ENCODE measurements at regions not wholly inside any gene's neighbourhood (a gene's known extent, or its start where the extent isn't known, plus 50 kb on each side); places are given as distances from the start of the nearest gene placed in this dataset.
A peak's percentile ranks its signal among the peaks of the same experiment; 100 is the strongest.

- no peaks in the 10 kb centered on the region for H3K36me3 ChIP-seq (replicated peaks in 1 of 2)
- WGBS, 4 donors = 58 to 67% (median 61%) methylated on average over 2 of the region's 2 CpGs
- H3K27me3 ChIP-seq = no peaks in the 10 kb centered on the region
- no peaks in the 10 kb centered on the region for H3K4me1 ChIP-seq (replicated peaks in 1 of 2)
- intact Hi-C loops (cut with DNase I) = no loop called here
- H3K9me3 ChIP-seq (replicated peaks in 1 of 3) = no peaks in the 10 kb centered on the region
- no peak overlapping the region for H3K27ac ChIP-seq
- no peak overlapping the region for H3K4me3 ChIP-seq
- no peak for TF ChIP-seq POLR2A (IDR thresholded peaks at IDR 0.05)
- TF ChIP-seq CTCF (IDR thresholded peaks at IDR 0.05) = no peak
- no peak for DNase-seq
These were observed 95.1 kb downstream of the OR5AK2 start for GRCh38 chr11:57083641-57084385.

- DNase-seq = no peak
- intact Hi-C loops (cut with DNase I) = no loop called here
- Histone ChIP-seq H3K4me3 (no peak overlapping the region), H3K36me3 (replicated peaks in 1 of 2) (no peaks in the 10 kb centered on the region), H3K9me3 (replicated peaks in 1 of 3) (no peaks in the 10 kb centered on the region), H3K4me1 (replicated peaks in 1 of 2) (no peaks in the 10 kb centered on the region), H3K27me3 (no peaks in the 10 kb centered on the region), H3K27ac (no peak overlapping the region)
- TF ChIP-seq CTCF (IDR thresholded peaks at IDR 0.05) (peak in 1 of 6 experiments; percentile 15), POLR2A (IDR thresholded peaks at IDR 0.05) (no peak)
- 28 to 53% (median 39%) methylated on average over 1 of the region's 1 CpG for WGBS, 4 donors
These were observed 96.1 kb upstream of the LRRC55 start for GRCh38 chr11:57085611-57086010.

GRCh38 chr11:57087991-57088390 is 93.8 kb upstream of the LRRC55 start:
- Histone ChIP-seq H3K27ac (no peak overlapping the region), H3K9me3 (replicated peaks in 1 of 3) (no peaks in the 10 kb centered on the region), H3K4me1 (replicated peaks in 1 of 2) (no peaks in the 10 kb centered on the region), H3K4me3 (no peak overlapping the region), H3K27me3 (no peaks in the 10 kb centered on the region), H3K36me3 (replicated peaks in 1 of 2) (no peaks in the 10 kb centered on the region)
- intact Hi-C loops (cut with DNase I) = no loop called here
- TF ChIP-seq POLR2A (IDR thresholded peaks at IDR 0.05) = no peak
- WGBS, 4 donors = 46 to 75% (median 58%) methylated on average over 1 of the region's 1 CpG
- no peak for DNase-seq

- Histone ChIP-seq H3K9me3 (replicated peaks in 1 of 3) (no peaks in the 10 kb centered on the region), H3K4me3 (no peak overlapping the region), H3K4me1 (replicated peaks in 1 of 2) (no peaks in the 10 kb centered on the region), H3K27ac (no peak overlapping the region), H3K27me3 (no peaks in the 10 kb centered on the region), H3K36me3 (replicated peaks in 1 of 2) (no peaks in the 10 kb centered on the region)
- no peak for TF ChIP-seq CTCF (IDR thresholded peaks at IDR 0.05)
- TF ChIP-seq POLR2A (IDR thresholded peaks at IDR 0.05) = no peak
- 71 to 84% (median 79%) methylated on average over 6 to 9 of the region's 9 CpGs for WGBS, 4 donors
- intact Hi-C loops (cut with DNase I) = no loop called here
- no peak for DNase-seq
These were observed 89.6 kb upstream of the LRRC55 start for GRCh38 chr11:57092028-57092698.
